ENCODE measurements at regions not wholly inside any gene's neighbourhood (a gene's known extent, or its start where the extent isn't known, plus 50 kb on each side); places are given as distances from the start of the nearest gene placed in this dataset.
"Not testable (repeated sequence)": the region's sequence is repeated elsewhere in the genome, so short reads cannot be mapped to it uniquely, and the experiment has no call there.

DNA sequence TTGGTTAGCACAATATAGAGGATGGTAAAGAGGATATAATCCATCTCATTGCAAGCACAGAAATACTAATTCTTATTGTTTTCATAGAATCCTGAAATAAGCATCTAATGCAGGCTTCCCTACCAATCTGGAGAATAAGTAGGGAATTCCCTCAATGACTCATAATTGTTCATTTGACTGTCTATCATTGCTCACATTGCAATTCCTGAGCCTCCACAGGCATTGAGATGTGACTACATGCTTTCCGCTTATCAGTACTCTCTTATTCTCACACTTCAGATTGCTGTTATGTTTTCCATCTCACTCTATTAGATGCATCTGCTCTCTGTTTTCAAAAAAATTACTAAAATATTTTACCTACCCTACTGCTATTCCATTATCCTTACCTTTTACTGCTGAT lies 216.2 kb upstream of the PRSS16 start:
- Mint-ChIP-seq H3K36me3 (no peaks in the 10 kb centered on the region), H3K27me3 (peaks cover 32% of the 10 kb centered on the region), H3K27ac (no peak overlapping the region), H3K4me3 (no peak overlapping the region), H3K9me3 (ENCODE audit: low read depth) (no peaks in the 10 kb centered on the region), H3K4me1 (no peaks in the 10 kb centered on the region)
- no peak for ATAC-seq
- CTCF ChIA-PET, result no interaction called here
- no peak for DNase-seq

DNA sequence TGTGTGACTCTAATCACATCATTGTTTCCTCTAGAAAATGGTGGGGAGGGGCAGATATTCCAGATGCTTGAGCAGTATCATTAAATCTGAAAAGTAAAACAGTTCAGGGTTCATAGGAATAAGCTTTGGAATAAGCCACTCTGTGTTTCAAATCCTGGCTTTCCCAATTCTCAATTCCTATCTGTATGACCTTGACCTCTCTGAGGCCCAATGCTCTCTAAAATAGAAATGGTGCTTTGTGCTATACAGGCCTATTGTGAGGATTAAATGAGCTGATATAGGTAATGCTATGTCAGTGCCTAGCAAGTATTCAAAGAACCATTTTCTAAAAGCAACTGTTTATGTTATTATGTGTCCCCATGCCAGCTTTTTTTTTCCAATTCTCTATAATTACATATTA lies 209.0 kb upstream of the PRSS16 start:
- H3K27ac Mint-ChIP-seq, result no peak overlapping the region
- DNase-seq (no peak), ATAC-seq (no peak)
- H3K4me1 Mint-ChIP-seq, result no peaks in the 10 kb centered on the region
- no peak overlapping the region for H3K4me3 Mint-ChIP-seq
- peaks cover 51% of the 10 kb centered on the region for H3K27me3 Mint-ChIP-seq
- H3K36me3 Mint-ChIP-seq, result no peaks in the 10 kb centered on the region
- no peaks in the 10 kb centered on the region for H3K9me3 Mint-ChIP-seq (ENCODE audit: low read depth)
- CTCF ChIA-PET, result no interaction called here

DNA sequence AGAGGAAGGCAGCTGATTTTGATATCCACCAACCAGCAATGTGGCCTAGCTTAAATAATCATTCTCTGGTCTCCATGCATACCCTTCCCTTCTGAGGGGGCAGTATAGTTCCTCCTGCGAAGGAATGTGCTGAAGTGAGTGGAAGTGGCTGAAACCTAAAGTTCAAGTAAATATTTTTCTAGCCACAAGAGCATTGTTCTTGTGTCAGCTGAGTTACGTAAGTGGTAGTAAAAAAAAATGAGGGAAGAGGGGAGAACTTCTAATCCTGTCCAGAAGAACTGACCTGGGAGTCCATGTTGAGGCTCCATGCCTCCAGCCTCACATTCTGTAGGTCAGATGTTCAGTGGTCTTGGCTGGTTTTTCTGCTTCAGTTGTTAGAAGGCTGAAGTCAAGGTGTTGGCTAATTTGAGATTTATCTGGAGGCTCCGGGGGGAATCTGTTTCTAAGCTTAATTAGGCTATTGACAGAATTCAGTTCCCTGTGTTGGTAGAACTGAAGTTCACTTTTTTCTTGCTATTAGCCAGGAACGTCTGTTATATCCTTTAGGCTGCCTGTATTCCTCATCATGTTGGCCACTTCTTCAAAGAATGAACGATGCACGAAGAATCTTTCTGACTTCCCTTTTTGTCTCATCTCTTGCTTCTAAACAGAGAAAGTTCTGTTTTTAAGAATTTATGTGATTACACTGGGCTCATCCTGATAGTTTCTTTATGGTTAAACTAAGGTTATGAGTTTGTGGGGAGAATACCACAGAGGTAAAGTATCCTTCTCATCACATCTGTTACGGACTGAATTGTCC lies 207.1 kb upstream of the PRSS16 start:
- no peak for ATAC-seq
- no peaks in the 10 kb centered on the region for H3K9me3 Mint-ChIP-seq (ENCODE audit: low read depth)
- no peak overlapping the region for H3K27ac Mint-ChIP-seq
- H3K27me3 Mint-ChIP-seq, result peaks cover 38% of the 10 kb centered on the region
- CTCF ChIA-PET, result no interaction called here
- H3K4me1 Mint-ChIP-seq, result no peaks in the 10 kb centered on the region
- no peaks in the 10 kb centered on the region for H3K36me3 Mint-ChIP-seq
- H3K4me3 Mint-ChIP-seq, result no peak overlapping the region
- no peak for DNase-seq

DNA sequence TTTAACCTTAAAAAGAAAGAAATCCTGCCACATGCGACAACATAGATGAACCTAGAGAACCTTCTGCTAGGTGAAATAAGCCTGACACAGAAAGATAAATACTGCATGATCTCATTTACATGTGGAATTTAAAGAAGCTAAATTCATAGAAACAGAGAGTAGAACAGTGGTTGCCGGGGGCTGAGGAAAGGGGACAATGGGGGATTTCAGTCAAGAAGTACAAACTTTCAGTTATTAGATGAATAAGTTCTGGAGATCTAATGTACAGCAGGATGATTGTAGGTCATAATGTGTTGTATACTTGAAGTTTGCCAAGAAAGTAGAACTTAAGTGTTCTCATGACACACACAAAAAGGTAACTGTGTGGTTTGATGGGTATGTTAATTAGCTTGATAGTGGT lies 204.3 kb upstream of the PRSS16 start:
- ATAC-seq (no peak), DNase-seq (no peak)
- Mint-ChIP-seq H3K27me3 (peaks cover 31% of the 10 kb centered on the region), H3K9me3 (ENCODE audit: low read depth) (no peaks in the 10 kb centered on the region), H3K36me3 (no peaks in the 10 kb centered on the region), H3K27ac (no peak overlapping the region), H3K4me3 (no peak overlapping the region), H3K4me1 (no peaks in the 10 kb centered on the region)
- CTCF ChIA-PET, result no interaction called here

DNA sequence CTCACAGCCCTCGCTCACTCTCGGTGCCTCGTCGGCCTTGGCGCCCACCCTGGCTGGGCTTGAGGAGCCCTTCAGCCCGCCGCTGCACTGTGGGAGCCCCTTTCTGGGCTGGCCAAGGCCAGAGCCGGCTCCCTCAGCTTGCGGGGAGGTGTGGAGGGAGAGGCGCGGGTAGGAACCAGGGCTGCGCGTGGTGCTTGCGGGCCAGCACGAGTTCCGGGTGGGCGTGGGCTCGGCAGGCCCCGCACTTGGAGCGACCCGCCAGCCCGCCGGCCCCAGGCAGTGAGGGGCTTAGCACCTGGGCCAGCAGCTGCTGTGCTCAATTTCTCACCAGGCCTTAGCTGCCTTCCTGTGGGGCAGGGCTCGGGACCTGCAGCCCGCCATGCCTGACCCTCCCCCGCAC lies 202.4 kb upstream of the PRSS16 start:
- not testable (repeated sequence) for H3K9me3 Mint-ChIP-seq (ENCODE audit: low read depth)

DNA sequence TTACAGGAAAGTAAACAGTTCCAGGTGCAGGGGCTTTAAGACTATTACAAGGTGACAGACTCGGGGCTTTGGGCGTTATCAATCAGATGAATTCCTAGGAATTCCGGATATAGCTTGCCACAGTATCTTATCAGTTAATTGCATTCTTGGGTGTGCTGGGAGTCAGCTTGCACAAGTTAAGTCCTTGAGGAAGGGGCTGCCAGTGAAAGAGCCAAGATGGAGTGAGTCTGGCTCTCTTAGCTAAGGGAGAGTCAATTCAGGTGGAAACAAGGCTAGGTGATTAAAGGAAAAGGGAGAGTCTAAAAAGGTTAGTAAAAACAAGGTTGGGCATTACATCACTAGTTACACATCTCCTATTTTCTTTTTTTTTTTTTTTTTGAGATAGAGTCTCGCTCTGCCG lies 199.8 kb upstream of the PRSS16 start:
- H3K9me3 Mint-ChIP-seq (ENCODE audit: low read depth); DNase-seq; H3K4me1 Mint-ChIP-seq; H3K4me3 Mint-ChIP-seq; CTCF ChIA-PET; H3K27ac Mint-ChIP-seq; ATAC-seq; H3K36me3 Mint-ChIP-seq: not testable (repeated sequence)
- H3K27me3 Mint-ChIP-seq, result peaks cover 11% of the 10 kb centered on the region

More for the DNA sequence above, 202.4 kb upstream of the PRSS16 start:
- DNase-seq, H3K36me3 Mint-ChIP-seq, ATAC-seq, H3K4me1 Mint-ChIP-seq, CTCF ChIA-PET, H3K4me3 Mint-ChIP-seq, H3K27ac Mint-ChIP-seq: not testable (repeated sequence)
- H3K27me3 Mint-ChIP-seq, result peaks cover 25% of the 10 kb centered on the region

DNA sequence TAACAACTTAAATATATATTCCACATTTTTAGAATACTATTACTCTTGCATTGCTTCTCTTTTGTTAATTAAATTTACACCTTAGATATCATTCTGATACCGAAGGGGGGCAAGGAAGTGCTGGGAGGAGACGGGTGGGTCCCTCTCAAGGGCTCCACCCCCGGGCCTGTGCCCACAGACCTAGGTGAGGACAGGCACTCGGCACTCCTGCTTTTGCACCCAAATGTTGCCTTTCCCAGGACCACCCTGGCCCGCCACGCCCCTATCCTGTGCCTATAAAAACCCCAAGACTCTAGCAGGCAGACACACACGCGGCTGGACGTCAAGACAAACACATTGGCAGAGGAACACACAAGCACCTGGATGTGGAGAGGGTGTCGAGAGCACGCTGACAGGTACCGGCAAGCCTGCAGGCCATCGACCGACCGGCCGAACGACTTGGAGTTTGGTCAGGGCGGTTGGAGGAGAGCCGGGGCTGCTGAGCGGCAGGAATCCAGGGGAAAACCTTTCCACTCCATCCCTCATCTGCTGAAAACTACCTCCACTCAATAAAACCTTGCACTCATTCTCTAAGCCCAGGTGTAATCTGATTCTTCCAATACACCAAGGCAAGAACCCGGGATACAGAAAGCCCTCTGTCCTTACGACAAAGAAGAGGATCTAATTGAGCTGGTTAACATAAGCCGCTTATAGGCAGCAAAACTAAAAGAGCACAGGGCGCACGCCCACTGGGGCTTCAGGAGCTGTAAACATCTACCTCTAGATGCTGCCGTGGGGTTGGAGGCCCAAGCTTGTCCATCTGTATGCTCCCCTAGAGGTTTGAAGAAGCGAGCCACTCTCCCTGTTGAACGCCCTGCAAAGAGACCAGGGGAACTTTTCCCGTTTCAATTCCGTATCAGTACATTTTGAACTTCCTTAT lies 197.4 kb upstream of the PRSS16 start:
- Mint-ChIP-seq H3K4me1 (no peaks in the 10 kb centered on the region), H3K36me3 (no peaks in the 10 kb centered on the region), H3K9me3 (ENCODE audit: low read depth) (no peaks in the 10 kb centered on the region), H3K4me3 (no peak overlapping the region), H3K27me3 (peaks cover 11% of the 10 kb centered on the region), H3K27ac (no peak overlapping the region)
- DNase-seq, result no peak
- CTCF ChIA-PET, result no interaction called here
- no peak for ATAC-seq

DNA sequence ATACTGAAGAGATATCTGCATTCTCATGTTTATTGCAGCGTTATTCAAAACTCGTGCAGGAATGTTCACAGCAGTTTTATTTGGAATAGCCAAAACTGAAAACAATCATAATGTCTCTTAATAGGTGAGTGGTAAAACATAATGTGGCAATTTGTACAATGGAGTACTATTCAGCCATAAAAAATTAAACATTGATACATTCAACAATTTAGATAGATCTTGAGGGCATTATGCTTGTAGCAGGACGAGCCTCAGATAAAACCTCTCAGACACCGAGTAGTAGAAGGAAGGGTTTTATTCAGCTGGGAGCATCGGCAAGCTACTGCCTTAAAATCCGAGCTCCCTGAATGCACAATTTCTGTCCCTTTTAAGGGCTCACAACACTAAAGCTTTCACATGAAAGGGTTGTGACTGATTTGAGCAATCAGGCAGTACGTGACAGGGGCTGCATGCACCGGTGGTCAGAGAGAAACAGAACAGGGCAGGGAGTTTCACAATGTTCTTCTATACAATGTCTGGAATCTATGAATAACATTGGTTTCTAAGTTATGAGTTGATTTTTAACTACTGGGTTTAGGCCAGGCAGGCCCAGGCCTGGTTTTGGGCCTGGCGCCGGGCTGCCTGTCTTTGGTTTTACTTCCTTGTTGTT lies 195.3 kb upstream of the PRSS16 start:
- CTCF ChIA-PET; DNase-seq; H3K4me1 Mint-ChIP-seq; ATAC-seq; H3K9me3 Mint-ChIP-seq (ENCODE audit: low read depth); H3K27ac Mint-ChIP-seq; H3K36me3 Mint-ChIP-seq; H3K4me3 Mint-ChIP-seq: not testable (repeated sequence)
- peaks cover 26% of the 10 kb centered on the region for H3K27me3 Mint-ChIP-seq

DNA sequence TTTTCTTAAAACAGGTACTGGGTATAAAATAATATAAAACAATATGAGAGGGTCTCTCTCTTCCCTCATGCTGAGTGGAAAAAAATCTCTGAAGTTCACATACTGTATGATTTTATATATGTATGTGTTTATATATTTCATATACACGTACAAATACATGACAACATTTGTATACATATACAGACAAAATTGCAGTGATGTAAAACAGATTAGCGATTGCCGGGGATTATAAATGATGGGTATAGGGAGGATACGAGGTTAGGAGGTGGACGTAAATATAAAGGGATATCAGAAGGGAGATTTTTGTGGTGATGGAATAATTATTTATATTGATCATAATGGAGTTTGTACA lies 194.8 kb upstream of the PRSS16 start:
- H3K27ac Mint-ChIP-seq, result no peak overlapping the region
- no peaks in the 10 kb centered on the region for H3K36me3 Mint-ChIP-seq
- H3K4me3 Mint-ChIP-seq, result no peak overlapping the region
- CTCF ChIA-PET, result no interaction called here
- no peaks in the 10 kb centered on the region for H3K9me3 Mint-ChIP-seq (ENCODE audit: low read depth)
- peaks cover 26% of the 10 kb centered on the region for H3K27me3 Mint-ChIP-seq
- no peak for ATAC-seq
- H3K4me1 Mint-ChIP-seq, result no peaks in the 10 kb centered on the region
- no peak for DNase-seq

DNA sequence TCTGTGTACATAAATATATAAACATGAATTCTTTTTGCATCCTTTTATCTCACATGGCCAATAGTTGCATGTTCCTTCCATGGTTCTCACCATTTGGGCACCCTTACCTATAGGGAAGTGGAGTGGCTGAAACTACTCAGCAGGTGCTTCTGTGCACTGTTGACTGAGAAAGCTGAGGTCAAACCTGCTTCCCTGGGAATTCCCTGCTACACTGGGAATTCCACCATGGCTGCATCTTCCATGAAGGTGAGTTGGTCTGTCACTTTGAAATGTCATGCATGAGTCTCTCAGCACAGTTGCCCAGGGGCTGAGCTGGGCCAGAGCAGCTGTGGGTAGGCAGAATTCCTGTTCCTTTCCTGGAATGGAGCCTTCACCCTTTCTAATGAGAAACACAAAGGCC lies 193.8 kb upstream of the PRSS16 start:
- Mint-ChIP-seq H3K27ac (no peak overlapping the region), H3K9me3 (ENCODE audit: low read depth) (no peaks in the 10 kb centered on the region), H3K4me1 (no peaks in the 10 kb centered on the region), H3K4me3 (no peak overlapping the region), H3K27me3 (peaks cover 29% of the 10 kb centered on the region), H3K36me3 (no peaks in the 10 kb centered on the region)
- ATAC-seq (no peak), DNase-seq (no peak)
- CTCF ChIA-PET, result no interaction called here

DNA sequence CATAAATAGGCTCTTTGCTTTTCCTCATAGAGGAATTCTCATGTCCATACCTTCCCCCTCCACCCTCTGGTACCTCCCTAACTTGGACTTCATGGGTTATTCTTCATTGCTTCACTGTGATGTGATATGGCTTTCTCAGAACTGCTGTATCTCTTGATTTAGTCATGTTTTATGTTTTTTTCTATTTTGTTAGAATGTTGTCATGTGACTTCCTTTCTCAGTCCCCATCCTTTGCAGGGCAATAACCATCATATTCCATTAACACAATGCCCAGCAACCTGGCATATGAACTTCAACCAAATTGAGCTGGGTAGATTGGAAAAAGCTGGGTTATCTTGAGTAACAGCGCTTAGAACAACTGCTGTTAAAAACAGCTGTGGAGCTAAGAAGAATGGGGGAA lies 190.9 kb upstream of the PRSS16 start:
- no peaks in the 10 kb centered on the region for H3K4me1 Mint-ChIP-seq
- CTCF ChIA-PET, result no interaction called here
- H3K27ac Mint-ChIP-seq, result no peak overlapping the region
- no peaks in the 10 kb centered on the region for H3K9me3 Mint-ChIP-seq (ENCODE audit: low read depth)
- no peak for ATAC-seq
- peaks cover 25% of the 10 kb centered on the region for H3K27me3 Mint-ChIP-seq
- no peak overlapping the region for H3K4me3 Mint-ChIP-seq
- DNase-seq, result no peak
- H3K36me3 Mint-ChIP-seq, result no peaks in the 10 kb centered on the region

DNA sequence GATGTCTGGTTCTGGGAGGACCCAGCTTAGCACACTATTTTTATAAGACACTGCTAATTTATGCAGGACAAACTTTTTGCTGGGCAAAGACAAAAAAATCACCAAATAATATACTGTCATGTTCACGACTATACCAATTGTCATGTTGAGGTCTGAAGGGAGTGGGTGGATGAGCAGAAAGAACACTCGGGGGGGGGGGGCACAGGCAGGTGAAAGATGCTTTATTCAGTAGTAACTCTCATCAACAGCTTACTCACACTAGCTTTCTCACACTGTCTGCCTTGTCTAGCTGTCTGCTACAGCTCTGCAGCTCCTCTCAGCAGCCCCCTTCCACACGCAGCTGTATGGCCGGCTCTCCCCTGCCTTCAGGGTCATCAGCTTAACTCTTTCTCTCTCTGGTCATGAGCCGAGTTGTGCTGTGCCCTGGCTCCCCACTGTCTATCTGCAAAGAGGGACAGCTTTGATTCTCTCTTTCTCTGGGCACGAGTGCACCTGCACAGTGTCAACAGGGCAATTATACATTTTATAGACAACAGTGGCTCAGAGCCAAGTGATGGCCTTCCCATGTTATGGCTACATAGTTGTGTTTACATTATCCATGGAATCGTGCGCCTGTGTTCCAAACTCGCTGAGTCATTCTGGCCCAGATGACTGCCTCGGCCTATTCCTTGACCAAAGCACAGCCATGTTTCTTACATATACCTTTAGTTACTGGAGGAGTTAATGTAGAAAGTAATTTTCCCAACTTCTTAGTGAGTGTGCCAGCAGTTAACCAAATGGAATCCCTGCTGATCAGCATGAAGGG lies 187.7 kb upstream of the PRSS16 start:
- no peaks in the 10 kb centered on the region for H3K4me1 Mint-ChIP-seq
- H3K27me3 Mint-ChIP-seq, result peaks cover 25% of the 10 kb centered on the region
- H3K4me3 Mint-ChIP-seq, result no peak overlapping the region
- H3K9me3 Mint-ChIP-seq (ENCODE audit: low read depth), result no peaks in the 10 kb centered on the region
- H3K27ac Mint-ChIP-seq, result no peak overlapping the region
- no peaks in the 10 kb centered on the region for H3K36me3 Mint-ChIP-seq
- CTCF ChIA-PET, result no interaction called here
- DNase-seq (no peak), ATAC-seq (no peak)

DNA sequence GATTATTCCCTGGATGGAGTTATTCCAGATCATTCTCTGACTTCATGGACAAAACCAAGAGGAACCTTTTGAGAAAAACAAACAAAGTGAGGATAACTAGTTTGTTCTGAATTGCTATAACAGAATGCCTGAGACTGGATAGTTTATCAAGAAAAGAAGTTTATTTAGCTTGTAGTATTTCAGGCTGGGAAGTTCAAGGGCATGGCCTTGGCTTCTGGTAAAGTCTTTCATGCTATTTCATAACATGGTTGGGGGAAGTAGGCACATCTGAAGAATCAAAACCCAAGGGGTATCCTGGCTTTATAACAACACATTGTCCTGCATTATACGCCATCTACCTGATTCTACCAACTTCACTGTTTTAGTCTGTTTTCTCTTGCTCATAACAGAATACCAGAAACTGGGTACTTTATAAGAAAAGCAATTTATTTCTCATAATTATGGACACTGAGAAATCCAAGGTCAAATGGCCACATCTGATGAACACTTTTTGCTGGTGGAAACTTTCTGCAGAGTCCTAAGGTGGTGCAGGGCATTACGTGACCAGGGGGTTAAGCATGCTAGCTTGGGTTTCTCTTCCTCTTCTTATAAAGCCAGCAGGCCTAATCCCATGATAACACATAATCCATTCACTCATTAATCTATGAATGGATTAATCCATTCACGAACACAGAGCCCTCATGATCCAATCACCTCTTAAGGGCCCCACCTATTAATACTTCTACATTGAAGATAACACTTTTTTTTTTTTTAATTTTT lies 186.1 kb upstream of the PRSS16 start:
- H3K27me3 Mint-ChIP-seq, result peaks cover 18% of the 10 kb centered on the region
- H3K9me3 Mint-ChIP-seq (ENCODE audit: low read depth), result no peaks in the 10 kb centered on the region
- H3K4me3 Mint-ChIP-seq, result no peak overlapping the region
- ATAC-seq (no peak), DNase-seq (no peak)
- H3K27ac Mint-ChIP-seq, result no peak overlapping the region
- H3K4me1 Mint-ChIP-seq, result no peaks in the 10 kb centered on the region
- H3K36me3 Mint-ChIP-seq, result no peaks in the 10 kb centered on the region
- CTCF ChIA-PET, result no interaction called here
